ENCODE measurements at regions not wholly inside any gene's neighbourhood (a gene's known extent, or its start where the extent isn't known, plus 50 kb on each side); places are given as distances from the start of the nearest gene placed in this dataset.
"Not testable (repeated sequence)": the region's sequence is repeated elsewhere in the genome, so short reads cannot be mapped to it uniquely, and the experiment has no call there.

- no peak for DNase-seq (ENCODE audit: low read depth in 2 of 2)
- no peak for TF ChIP-seq CTCF (IDR thresholded peaks at IDR 0.05; ENCODE audit: low read depth, low read length)
Observed at GRCh38 chr1:106406114-106406513, 650.4 kb upstream of the PRMT6 start.

GRCh38 chr1:106412321-106412720 is 644.2 kb upstream of the PRMT6 start:
- not testable (repeated sequence) for H3K4me3 ChIP-seq (replicated peaks in 1 of 2; ENCODE audit: low read depth in 2 of 2, low read length in 2 of 2); DNase-seq (ENCODE audit: low read depth in 2 of 2)

More at GRCh38 chr1:106406114-106406513, 650.4 kb upstream of the PRMT6 start:
- H3K4me3 ChIP-seq (replicated peaks in 1 of 2; ENCODE audit: low read depth in 2 of 2, low read length in 2 of 2) = no peak overlapping the region

- no peak for TF ChIP-seq CTCF (IDR thresholded peaks at IDR 0.05; ENCODE audit: low read depth, low read length)
- H3K4me3 ChIP-seq (replicated peaks in 1 of 2; ENCODE audit: low read depth in 2 of 2, low read length in 2 of 2) = no peak overlapping the region
- DNase-seq (ENCODE audit: low read depth in 2 of 2) = no peak
Observed at GRCh38 chr1:106435269-106435668, 621.2 kb upstream of the PRMT6 start.

- no peak for TF ChIP-seq CTCF (IDR thresholded peaks at IDR 0.05; ENCODE audit: low read depth, low read length)
- H3K4me3 ChIP-seq (replicated peaks in 1 of 2; ENCODE audit: low read depth in 2 of 2, low read length in 2 of 2) = no peak overlapping the region
- DNase-seq (ENCODE audit: low read depth in 2 of 2) = no peak
Observed at GRCh38 chr1:106439475-106439874, 617.0 kb upstream of the PRMT6 start.

- H3K4me3 ChIP-seq (replicated peaks in 1 of 2; ENCODE audit: low read depth in 2 of 2, low read length in 2 of 2) = no peak overlapping the region
- TF ChIP-seq CTCF (IDR thresholded peaks at IDR 0.05; ENCODE audit: low read depth, low read length) = no peak
- DNase-seq (ENCODE audit: low read depth in 2 of 2) = no peak
Observed at GRCh38 chr1:106447466-106447865, 609.0 kb upstream of the PRMT6 start.

- no peak for DNase-seq (ENCODE audit: low read depth in 2 of 2)
- no peak for TF ChIP-seq CTCF (IDR thresholded peaks at IDR 0.05; ENCODE audit: low read depth, low read length)
Observed at GRCh38 chr1:106456832-106457231, 599.6 kb upstream of the PRMT6 start.

GRCh38 chr1:106457368-106457767 is 599.1 kb upstream of the PRMT6 start:
- no peak for DNase-seq (ENCODE audit: low read depth in 2 of 2)
- TF ChIP-seq CTCF (IDR thresholded peaks at IDR 0.05; ENCODE audit: low read depth, low read length) = no peak
- H3K4me3 ChIP-seq (replicated peaks in 1 of 2; ENCODE audit: low read depth in 2 of 2, low read length in 2 of 2) = no peak overlapping the region

More at GRCh38 chr1:106456832-106457231, 599.6 kb upstream of the PRMT6 start:
- no peak overlapping the region for H3K4me3 ChIP-seq (replicated peaks in 1 of 2; ENCODE audit: low read depth in 2 of 2, low read length in 2 of 2)

Data from cardiac fibroblast (primary cell).